ENCODE measurements at regions not wholly inside any gene's neighbourhood (a gene's known extent, or its start where the extent isn't known, plus 50 kb on each side); places are given as distances from the start of the nearest gene placed in this dataset.

DNA sequence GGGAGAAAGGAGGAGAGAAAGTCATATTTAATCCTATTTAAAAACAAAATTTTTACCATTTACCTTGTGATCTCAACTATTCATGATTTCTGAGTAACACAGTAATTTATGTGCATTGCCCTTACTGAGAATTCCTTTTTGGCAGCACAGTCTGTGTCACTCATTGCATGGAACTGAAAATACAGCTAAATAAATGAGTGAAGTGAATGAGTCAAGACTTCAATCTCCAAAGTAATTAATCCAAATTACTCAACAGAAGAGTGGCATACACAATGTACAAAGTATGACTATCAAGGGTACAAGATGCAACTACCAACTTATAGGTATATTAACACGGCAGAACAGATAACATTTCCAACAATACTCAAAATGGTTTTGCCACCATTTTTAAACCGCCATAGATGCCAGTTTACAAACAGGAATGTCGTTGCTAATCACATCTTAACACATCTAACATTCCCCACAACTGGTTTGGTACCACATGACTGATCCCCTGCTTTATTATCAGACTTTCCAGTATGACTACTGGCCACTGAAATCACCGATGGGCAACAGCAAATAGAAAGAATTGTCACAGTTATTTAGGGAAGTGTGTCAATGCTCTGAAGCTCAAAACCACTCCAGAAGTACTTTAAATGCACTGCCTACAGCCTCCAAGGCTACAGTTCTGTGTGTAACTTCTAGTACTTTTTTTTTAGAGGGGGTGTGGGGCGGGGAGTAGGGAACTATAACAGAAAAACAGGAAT, 410.4 kb downstream of the SHQ1 start:
- TF ChIP-seq POLR2A (IDR thresholded peaks at IDR 0.05; ENCODE audit: low read depth, low read length) (no peak), POU2F2 (IDR thresholded peaks at IDR 0.05; ENCODE audit: low read depth, low read length) (no peak), SPI1 (IDR thresholded peaks at IDR 0.05; ENCODE audit: low read depth, low read length) (peak; percentile 37; the same call in 1 of the 2 replicates)
- FAIRE-seq (peak; percentile 73), DNase-seq (ENCODE audit: insufficient read length, low spot score) (no peak)

GRCh38 chr3:72436863-72437592, 411.2 kb downstream of the SHQ1 start:
- FAIRE-seq (no peak), DNase-seq (ENCODE audit: insufficient read length, low spot score) (no peak)
- TF ChIP-seq TAF1 (IDR thresholded peaks at IDR 0.05; ENCODE audit: low read depth, low read length) = no peak
- no peak for TF ChIP-seq PAX5 (IDR thresholded peaks at IDR 0.05; ENCODE audit: insufficient read depth, low read length, severe bottlenecking)
- TF ChIP-seq POLR2A (IDR thresholded peaks at IDR 0.05; ENCODE audit: low read depth, low read length) = no peak
- TF ChIP-seq POLR2AphosphoS5 (IDR thresholded peaks at IDR 0.05; ENCODE audit: low read depth, low read length) = no peak

DNA sequence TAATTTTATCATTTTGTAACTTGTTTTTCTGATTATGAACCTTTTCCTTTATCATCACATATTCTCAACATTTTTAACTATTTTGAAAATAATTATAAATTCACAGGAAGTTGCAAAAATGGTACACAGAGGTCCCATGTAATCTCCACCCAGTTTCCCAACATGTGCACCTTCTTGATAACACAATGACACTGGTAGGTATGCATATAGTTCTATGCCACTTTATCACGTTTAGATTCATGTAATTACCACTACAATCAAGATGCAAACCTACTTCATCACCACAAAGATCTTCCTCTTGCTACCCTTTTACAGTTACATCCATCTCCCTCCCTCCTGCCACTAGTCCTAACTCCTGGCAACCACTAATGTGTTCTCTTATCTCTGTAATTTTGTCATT, 413.9 kb downstream of the SHQ1 start:
- DNase-seq (ENCODE audit: insufficient read length, low spot score) = no peak
- peak; percentile 23 for FAIRE-seq
- TF ChIP-seq POLR2AphosphoS5 (IDR thresholded peaks at IDR 0.05; ENCODE audit: low read depth, low read length) (peak; percentile 50; the same call in 1 of the 2 replicates), POU2F2 (IDR thresholded peaks at IDR 0.05; ENCODE audit: low read depth, low read length) (no peak)

DNA sequence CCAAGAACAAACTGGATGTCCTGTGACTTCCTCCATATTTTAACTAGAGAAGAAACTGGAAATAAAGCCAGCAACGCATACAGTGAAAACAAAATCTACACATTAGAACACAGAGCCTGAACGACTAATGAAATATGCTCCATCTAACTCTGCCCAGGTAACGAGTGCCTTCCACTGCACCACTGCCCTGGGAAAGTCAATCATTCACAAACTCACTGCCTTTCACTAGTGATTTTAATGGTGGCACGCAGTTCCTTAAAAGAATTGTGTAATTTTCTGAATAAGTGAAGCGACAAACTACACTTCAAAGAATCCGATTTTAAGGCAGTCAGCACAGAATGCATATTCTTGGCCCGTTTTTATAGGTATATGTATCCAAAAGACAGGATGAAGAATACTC, 416.0 kb downstream of the SHQ1 start:
- FAIRE-seq (no peak), DNase-seq (ENCODE audit: insufficient read length, low spot score) (no peak)
- no peak for TF ChIP-seq TAF1 (IDR thresholded peaks at IDR 0.05; ENCODE audit: low read depth, low read length)
- TF ChIP-seq SPI1 (IDR thresholded peaks at IDR 0.05; ENCODE audit: low read depth, low read length) = no peak
- no peak for TF ChIP-seq POLR2AphosphoS5 (IDR thresholded peaks at IDR 0.05; ENCODE audit: low read depth, low read length)
- TF ChIP-seq POLR2A (IDR thresholded peaks at IDR 0.05; ENCODE audit: low read depth, low read length) = no peak
- no peak for TF ChIP-seq POU2F2 (IDR thresholded peaks at IDR 0.05; ENCODE audit: low read depth, low read length)
- no peak for TF ChIP-seq PAX5 (IDR thresholded peaks at IDR 0.05; ENCODE audit: insufficient read depth, low read length, severe bottlenecking)

GRCh38 chr3:72429589-72430353, 418.5 kb downstream of the SHQ1 start:
- no peak for DNase-seq (ENCODE audit: insufficient read length, low spot score)
- TF ChIP-seq POLR2AphosphoS5 (IDR thresholded peaks at IDR 0.05; ENCODE audit: low read depth, low read length) (no peak), PAX5 (IDR thresholded peaks at IDR 0.05; ENCODE audit: insufficient read depth, low read length, severe bottlenecking) (no peak), SPI1 (IDR thresholded peaks at IDR 0.05; ENCODE audit: low read depth, low read length) (no peak), POLR2A (IDR thresholded peaks at IDR 0.05; ENCODE audit: low read depth, low read length) (no peak), POU2F2 (IDR thresholded peaks at IDR 0.05; ENCODE audit: low read depth, low read length) (no peak), TAF1 (IDR thresholded peaks at IDR 0.05; ENCODE audit: low read depth, low read length) (no peak)
- FAIRE-seq = no peak

- DNase-seq (ENCODE audit: insufficient read length, low spot score) = no peak
- TF ChIP-seq POLR2AphosphoS5 (IDR thresholded peaks at IDR 0.05; ENCODE audit: low read depth, low read length) (no peak), SPI1 (IDR thresholded peaks at IDR 0.05; ENCODE audit: low read depth, low read length) (no peak), POU2F2 (IDR thresholded peaks at IDR 0.05; ENCODE audit: low read depth, low read length) (no peak), POLR2A (IDR thresholded peaks at IDR 0.05; ENCODE audit: low read depth, low read length) (no peak), TAF1 (IDR thresholded peaks at IDR 0.05; ENCODE audit: low read depth, low read length) (no peak), PAX5 (IDR thresholded peaks at IDR 0.05; ENCODE audit: insufficient read depth, low read length, severe bottlenecking) (no peak)
- no peak for FAIRE-seq
These were observed 419.4 kb downstream of the SHQ1 start for GRCh38 chr3:72428803-72429202.

GRCh38 chr3:72427624-72428023, 420.6 kb downstream of the SHQ1 start:
- no peak for TF ChIP-seq TAF1 (IDR thresholded peaks at IDR 0.05; ENCODE audit: low read depth, low read length)
- no peak for TF ChIP-seq POLR2AphosphoS5 (IDR thresholded peaks at IDR 0.05; ENCODE audit: low read depth, low read length)
- no peak for TF ChIP-seq POLR2A (IDR thresholded peaks at IDR 0.05; ENCODE audit: low read depth, low read length)
- no peak for TF ChIP-seq SPI1 (IDR thresholded peaks at IDR 0.05; ENCODE audit: low read depth, low read length)
- TF ChIP-seq POU2F2 (IDR thresholded peaks at IDR 0.05; ENCODE audit: low read depth, low read length) = no peak
- no peak for TF ChIP-seq PAX5 (IDR thresholded peaks at IDR 0.05; ENCODE audit: insufficient read depth, low read length, severe bottlenecking)

DNA sequence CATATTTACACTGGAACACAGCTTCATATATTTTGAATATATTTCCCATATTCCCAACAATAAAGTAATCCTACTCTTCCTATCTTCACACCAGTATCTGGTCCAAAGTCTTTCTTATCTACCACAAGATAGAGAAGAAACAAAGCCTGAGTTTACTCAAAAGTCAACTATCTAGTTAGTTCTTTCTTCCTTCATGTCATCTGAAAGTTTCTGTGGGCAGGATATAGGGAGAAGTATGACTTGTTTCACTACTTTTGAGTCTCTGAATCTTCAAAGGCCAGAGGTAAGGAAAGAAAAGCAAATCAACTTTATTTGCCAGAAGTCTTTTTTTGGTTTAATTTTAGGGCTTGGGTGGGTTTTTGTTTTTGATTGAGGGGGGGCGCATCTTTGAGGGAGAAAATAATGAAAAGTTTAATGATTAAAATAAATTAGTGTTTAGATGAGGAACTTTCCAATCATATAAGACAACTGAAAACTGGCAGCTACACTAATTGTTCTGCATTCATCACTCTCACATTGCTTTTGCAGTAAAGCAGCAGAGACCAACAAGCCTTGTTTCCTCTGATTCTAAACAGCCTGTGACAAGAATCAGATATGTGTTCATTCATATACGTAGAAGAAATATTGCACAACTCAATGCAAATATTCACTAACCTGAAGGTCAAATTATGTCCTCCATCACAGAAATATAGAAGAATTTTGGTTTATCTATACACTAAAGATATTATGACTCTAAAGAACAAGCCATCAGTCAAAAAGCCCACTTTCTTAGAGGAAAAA, 421.4 kb downstream of the SHQ1 start:
- peak; percentile 76 for FAIRE-seq
- DNase-seq (ENCODE audit: insufficient read length, low spot score) = no peak
- TF ChIP-seq PAX5 (IDR thresholded peaks at IDR 0.05; ENCODE audit: insufficient read depth, low read length, severe bottlenecking) (no peak), POLR2A (IDR thresholded peaks at IDR 0.05; ENCODE audit: low read depth, low read length) (no peak), SPI1 (IDR thresholded peaks at IDR 0.05; ENCODE audit: low read depth, low read length) (no peak), TAF1 (IDR thresholded peaks at IDR 0.05; ENCODE audit: low read depth, low read length) (no peak), POLR2AphosphoS5 (IDR thresholded peaks at IDR 0.05; ENCODE audit: low read depth, low read length) (no peak), POU2F2 (IDR thresholded peaks at IDR 0.05; ENCODE audit: low read depth, low read length) (no peak)

More at GRCh38 chr3:72427624-72428023, 420.6 kb downstream of the SHQ1 start:
- no peak for FAIRE-seq
- no peak for DNase-seq (ENCODE audit: insufficient read length, low spot score)

DNA sequence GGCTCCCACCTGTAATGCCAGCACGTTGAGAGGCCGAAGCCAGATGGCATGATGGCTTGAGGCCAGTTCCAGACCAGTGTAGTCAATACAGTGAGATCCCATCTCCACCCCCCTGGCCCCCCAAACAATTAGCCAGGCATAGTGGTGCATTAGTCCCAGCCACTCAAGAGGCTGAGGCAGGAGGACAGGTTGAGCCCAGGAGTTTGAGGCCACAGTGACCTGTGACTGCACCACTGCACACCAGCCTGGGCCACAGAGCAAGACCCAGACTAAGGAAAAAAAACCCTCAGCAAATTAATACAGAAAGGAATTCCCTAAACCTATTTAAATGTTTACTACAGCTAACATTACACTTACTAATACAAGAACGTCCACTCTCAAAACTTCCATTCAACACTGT, 424.6 kb downstream of the SHQ1 start:
- FAIRE-seq (peak; percentile 26), DNase-seq (ENCODE audit: insufficient read length, low spot score) (no peak)
- no peak for TF ChIP-seq SPI1 (IDR thresholded peaks at IDR 0.05; ENCODE audit: low read depth, low read length)
- TF ChIP-seq POLR2A (IDR thresholded peaks at IDR 0.05; ENCODE audit: low read depth, low read length) = no peak
- no peak for TF ChIP-seq POU2F2 (IDR thresholded peaks at IDR 0.05; ENCODE audit: low read depth, low read length)
- no peak for TF ChIP-seq TAF1 (IDR thresholded peaks at IDR 0.05; ENCODE audit: low read depth, low read length)
- no peak for TF ChIP-seq PAX5 (IDR thresholded peaks at IDR 0.05; ENCODE audit: insufficient read depth, low read length, severe bottlenecking)
- TF ChIP-seq POLR2AphosphoS5 (IDR thresholded peaks at IDR 0.05; ENCODE audit: low read depth, low read length) = no peak

Measured in GM12891 (cell line).